HG03095 (cell line): ENCODE measurements at regions not wholly inside any gene's neighbourhood (a gene's known extent, or its start where the extent isn't known, plus 50 kb on each side); places are given as distances from the start of the nearest gene placed in this dataset.

ENCODE experiments used
- ATAC-seq: cut with Tn5 transposase; IDR thresholded peaks from one replicate; pipeline ENCODE4 v1.9.1; 2021; ENCODE audit warnings: moderate library complexity; ENCODE audit not compliant: unreplicated experiment

DNA sequence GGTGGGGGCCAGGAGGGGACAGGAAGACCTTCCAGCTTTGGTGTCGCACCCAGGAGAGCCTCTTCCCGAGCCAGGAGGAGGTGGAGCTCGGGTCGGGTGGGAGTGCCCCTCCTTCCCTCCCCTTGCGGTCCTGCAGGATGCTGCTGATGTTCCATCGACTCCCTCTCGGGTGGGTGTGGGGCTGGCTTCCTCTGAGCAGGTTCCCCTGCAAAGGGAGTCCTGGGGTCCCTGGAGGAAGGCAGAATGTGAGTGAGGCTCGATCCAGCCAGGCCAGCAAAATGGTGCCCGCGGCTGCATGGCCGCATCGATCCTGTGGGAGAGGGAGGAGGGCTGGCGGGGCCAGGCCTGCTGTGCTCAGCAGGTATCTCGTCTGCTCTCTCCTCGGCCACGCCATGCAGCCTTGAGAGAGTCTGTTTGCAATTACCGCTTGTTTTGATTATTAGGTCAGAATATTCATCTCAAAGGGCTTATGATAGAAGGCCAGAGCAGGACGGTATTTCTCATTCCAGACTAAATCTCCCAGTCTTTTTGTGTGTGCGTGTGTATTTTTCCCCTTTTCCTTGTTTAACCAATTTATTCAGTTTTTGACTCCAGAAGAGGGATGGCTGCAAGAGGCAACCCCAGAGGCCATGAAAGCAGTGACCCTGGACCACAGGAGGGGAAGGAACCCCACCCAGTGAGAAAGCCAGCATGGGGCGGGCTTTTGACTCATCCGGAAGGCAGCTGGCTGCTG is 137.3 kb upstream of the ZMIZ1 start:
- ATAC-seq, result no peak

DNA sequence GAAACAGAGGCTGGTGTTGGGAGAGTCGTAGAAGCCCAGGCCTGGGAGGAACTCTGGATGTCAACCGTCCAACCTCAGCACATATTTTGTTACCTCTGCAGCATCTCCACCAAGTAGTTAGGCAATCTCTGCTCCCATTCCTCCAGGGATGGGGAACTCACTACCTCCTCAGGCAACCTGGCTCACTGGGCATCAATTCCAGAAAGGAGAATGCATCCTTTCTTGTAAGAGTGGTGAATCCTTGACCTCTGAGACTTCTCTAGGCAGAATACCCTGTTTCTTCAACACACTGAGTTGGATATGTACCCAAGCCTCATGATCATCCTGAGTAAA is 136.7 kb upstream of the ZMIZ1 start:
- ATAC-seq, result no peak

DNA sequence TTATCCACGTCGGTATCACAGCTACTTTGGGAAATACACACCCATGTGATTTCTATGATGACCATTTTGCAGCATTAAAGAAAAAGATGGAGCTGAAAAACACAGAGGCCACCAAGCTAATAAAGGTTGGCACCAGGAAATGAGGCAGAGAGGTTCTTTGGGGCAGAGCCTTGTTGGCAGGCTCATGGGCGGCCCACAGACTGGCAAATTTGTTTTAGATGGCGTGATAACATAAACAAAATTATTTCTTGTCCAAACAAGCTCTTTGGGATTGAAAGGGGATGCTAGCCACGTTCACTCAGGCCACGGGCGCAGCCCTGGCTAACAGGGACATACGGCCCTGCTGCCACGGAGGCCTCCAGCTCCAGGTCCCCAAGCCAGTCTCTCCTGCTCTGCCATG is 135.9 kb upstream of the ZMIZ1 start:
- no peak for ATAC-seq

DNA sequence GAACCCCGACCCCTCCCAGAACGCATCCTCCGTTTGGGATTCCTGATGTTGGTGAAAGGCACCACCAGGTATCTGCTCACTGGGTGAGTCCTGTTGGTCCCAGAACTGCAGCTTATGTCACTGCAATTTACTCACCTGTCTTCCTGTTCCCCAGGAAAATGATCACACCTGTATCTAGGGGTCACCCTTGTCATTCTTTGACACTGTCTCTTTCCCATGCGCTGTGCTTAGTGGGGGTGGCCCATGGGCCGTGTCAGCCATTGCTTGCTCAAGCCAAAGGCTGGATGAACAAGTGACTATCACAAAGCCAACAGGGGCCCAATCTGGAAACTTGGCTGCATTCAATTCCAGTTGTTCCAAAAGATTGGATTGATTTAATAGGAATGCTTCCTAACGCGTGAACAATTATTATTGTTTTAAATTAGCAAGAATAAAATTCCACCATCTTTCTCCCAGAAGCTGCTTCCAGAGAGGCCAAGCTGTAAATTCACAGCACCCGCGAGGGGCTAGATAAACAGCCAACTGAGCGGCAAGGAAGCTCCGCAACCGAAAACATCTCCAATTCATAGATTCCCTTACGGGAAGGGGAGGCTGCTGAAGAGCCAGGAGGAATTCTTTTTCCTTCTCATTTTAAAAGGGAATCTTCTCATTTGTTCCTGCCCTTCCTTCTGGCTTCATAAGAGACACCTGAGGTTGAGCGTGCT is 134.8 kb upstream of the ZMIZ1 start:
- no peak for ATAC-seq

DNA sequence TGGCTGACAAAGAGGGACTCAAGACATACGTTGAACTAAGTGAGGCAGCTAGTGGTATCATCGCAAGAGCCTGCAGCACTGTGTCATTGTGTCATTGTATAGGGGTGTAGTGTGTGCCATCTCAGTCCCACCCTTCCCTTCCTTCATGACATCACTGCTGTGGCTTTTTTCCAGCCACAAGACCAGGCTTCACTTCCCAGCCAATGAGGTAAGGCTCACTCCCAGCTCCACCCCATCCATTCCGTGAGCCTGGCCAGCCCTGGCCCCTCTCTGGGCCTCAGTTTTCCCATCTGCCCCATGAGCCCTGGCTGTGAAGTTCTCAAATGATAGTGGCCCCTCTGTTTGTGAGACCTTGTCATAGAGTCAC is 134.3 kb upstream of the ZMIZ1 start:
- no peak for ATAC-seq

DNA sequence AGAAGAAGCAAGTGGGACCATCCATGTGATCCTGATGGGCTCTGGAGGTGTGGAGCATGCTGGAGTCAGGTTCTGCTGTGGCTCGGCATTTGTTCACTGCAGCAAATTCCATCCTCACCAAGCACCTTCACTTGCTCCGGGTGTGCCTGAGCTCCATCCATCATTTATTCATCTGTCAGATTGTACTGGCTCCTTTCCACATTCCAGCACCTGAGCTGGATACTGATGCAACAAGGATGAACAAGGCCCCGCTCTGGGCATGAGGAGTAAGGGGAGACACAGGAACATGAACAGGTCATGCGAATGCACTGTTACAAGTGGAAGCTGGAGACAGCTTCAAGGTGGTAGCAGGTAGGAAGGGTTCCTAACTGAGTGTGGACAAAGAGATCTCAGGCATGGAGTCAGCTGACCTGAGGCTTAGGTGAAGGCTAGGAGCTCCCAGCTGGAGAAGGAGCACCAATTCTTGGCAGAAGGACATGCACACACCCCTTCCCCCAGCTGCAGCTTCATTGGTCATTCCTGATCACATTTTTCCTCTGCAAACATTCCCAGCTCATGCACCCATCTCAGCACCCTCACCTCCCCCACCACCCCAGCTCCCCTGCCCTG is 133.7 kb upstream of the ZMIZ1 start:
- ATAC-seq, result no peak

DNA sequence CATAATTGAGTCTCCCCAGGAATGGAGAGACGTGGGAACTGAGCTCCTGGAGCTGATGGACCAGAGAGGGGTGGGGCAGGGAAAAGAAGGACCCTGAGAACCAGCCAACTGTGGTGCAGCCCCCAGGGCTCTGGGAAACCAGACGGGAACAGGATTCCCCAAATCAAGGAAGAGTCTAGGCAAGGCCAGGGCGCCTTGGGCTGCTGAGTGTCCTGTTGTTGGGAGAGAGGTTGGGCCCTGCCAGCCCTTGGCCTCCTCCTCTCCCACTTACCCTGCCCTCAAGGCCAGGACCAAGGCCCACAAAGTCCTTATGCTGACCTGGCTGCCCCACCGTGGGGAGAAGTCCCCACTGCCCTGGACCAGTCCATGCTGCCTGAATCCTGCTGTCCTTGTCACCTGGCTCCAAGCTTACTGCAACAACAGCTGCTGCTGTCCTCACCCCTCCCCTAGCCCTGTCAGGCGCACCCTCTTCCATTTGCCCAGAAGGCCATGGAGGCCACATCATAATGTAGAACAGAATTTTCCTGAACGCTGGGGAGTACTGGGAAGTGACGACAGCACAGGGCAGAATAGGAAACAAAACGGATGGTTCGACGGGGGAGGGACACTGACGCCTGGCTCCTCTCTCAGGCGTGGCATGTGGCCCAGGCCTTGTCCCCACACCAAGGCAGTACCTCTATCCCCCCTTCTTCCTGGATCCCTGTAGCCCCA is 132.9 kb upstream of the ZMIZ1 start:
- no peak for ATAC-seq

DNA sequence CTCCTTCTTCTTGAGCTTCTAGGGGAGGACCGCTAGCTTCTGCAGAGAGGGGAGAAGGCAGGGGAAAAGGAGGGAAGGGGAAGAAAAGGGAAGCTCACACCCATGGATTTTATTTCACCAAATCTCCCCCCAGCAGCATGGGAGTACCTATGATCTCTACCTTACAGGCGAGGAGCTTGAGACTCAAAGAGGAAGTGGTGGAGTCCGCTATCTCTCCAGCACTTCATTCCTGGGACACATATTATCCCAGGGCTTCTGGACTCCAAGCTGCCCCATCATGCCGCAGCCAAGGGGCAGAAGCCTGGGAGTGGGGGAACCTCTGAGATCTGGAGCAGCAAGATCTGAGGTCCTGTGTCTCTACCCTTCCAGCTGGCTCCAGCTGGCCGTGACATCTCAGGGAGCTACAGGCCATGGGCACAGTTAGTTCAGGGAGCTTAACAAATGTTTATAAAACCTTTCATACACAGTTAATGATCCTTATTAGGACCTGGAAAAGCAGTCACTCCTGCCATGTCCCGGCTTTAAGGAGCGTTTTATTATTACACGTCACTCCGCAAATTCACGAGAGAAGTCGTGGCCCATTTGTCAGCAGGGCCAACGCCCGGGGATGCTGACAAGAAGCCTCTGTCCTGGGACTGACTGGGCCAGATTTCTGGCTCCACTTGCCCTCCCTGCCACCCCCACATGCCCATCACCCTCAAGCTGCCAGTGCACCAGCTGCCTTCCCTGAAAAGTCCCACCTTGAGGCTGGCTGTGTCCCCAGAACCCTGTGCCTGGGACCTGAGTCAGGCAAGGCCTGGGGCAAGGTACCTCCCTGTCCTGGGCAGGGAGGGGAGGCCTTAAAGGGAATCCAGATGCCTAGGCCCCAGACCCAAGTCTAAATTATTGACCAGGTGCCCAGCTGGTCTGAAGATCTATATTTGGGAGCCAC is 132.1 kb upstream of the ZMIZ1 start:
- ATAC-seq, result no peak

DNA sequence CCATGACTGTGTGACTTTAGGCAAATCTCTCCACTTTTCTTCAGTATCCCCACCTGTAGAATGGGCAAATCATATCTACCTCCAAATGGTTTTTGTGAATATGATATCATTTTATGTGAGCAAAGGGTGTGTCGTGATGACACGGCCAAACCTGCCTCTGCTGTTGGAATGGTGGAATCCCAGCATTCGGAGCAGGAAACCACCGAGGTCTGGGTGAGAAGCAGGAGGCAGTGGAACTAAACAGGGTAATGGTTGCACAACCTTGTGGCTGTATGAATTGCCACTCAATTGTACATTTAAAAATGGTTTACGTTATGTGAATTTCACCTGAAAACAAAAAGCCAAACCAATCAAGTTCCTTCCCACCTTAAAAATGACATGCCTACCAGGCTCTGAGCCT is 131.4 kb upstream of the ZMIZ1 start:
- ATAC-seq, result no peak

DNA sequence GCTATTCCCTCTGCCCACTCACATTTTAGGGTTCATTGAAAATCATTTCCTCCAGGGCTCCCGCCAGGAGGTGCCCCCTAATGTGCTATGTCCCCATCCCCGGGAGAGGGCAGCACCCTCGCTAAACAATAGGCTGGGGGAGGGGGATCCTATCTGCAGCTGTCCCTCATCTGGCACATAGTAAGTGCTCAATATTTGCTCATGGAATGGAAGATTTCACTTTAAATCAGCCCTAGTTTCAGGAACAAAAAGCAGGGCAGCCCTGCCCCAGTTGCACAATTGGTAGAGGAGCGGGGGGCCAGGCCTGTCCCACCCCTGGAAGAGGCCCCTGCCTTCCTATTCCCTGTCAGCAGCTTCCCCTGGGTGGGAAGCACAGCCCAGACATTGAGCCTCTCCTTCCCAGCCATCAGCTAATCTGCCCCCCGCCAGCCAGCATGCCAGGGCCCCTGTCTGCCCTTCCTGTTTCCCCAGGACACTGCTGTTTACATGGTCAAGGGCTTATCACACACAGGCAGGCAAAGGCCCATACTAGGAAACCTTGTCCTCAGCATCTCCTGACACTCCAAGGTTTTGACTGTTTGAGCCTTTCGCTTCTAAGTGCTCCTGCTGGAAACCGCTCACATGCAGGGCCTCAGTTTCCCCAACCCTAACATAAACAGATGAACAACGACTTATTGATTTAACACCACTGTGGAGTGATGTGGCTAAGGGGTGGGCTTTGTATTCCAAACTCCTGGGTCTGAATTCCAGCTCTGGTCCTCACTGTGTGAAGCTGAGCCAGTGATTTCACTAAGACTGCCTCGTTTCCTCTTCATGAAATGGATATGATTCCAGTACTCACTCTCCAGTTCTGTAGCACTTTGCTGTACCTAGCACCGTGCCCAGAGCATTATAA is 130.7 kb upstream of the ZMIZ1 start:
- no peak for ATAC-seq

DNA sequence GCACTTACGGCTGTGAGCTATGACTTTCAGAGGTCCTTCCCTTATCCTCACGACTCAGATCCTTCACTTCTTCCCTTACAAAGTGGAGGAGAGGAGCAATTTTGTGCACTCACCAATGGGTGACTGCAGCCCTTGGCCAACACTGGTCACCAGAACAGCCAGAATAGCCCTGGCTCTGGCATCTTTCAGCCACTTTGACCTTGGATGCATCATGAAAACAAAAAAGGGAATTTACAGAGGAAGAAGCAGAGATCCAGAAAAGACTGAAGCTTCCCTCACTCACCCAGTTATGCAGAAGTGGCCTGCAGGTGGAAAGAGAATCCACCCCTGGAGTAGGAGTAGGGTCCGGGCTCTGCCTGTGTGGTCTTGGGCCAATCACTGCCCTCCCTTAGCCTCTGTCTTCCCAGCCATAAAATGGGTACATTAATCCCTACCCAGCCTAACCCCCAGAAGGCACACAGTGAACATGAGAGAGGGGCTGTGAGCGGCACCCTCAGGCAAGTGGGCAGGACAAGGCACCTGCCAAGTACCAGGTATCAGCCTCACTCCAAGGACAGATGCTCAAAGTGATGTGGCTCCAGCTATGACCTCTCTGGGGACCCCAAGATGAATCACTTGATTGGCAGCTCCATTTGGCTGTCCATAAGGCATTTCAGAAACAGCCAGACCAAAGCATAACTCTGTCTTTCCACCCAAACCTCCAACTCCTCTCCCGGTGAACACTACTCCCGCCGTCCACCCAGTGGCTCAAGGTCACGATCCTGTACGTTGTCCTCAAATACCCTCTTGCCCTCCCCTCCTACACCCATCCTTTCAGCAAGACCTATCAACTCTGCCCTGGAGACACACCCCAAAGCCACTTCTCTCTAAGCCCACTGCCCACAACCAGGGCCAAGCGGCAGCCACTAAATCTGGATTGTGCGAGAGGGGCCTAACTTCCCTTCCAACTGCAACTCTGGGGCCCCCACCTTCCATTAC is 129.8 kb upstream of the ZMIZ1 start:
- no peak for ATAC-seq

DNA sequence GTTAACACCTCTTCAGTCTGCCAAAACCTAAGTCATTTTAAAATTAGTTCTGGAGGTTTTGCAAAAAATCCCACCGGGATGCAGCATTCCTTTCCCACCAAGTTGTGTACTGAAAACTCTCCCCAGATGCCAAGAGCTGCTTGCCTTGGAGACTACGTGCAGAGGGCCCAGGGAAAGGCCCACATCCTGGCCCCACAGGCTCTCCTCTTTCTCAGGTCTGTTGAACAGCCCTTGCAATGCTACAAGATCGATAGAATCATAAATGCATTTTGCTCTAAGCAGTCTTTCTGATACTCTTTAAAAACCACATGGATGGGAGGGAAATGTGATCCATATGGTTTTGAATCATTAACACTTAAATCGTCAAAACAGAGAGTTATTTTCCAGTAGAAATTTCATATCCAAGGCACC is 126.7 kb upstream of the ZMIZ1 start:
- no peak for ATAC-seq

DNA sequence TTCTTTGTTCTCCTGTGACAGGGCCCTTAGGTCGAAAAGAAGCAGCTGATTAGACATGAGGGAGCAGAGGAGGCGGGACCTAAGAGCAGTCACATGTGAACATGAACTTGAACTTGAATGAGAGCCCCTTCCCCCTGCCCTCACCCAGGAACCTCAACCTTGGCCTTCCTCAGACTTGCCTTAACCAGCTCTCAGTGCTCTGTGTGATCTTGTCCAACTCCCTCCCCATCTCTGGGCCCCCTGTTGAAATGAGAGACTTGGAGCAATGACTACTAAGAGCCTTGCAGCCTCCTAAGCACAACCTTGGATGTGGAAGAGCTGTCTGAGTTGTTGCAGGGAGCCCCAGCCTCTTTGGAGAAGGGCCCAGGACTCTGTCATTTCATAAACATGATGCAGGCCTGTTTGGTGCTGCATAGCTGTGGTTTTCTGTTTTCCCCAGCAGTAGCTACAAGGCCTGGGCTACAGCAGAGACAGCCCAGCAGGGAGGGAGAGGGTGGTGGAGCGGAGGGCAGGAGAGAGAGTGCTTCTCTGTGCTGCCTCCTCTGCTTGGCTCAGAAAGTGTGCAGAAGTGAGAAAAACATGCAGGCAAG is 123.9 kb upstream of the ZMIZ1 start:
- ATAC-seq, result no peak

DNA sequence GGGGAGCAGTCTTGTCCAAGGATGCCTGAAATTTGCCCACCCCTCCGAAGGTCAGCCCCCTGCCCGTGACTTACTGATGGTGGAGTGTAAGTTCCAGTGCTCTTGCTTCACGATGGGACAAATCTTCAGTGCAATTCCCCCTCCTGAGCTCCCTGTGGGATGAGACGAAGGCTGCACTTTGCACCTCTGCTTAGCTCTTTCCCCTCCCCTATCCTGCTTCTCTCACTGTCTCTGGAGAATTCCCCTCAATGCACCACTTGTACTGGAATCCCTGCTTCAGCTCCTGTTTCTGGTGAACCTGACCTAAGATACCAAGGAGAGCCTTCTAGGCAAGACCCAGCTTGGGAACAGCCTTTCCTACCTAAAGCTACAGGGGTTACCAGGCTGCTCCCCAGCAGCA is 122.9 kb upstream of the ZMIZ1 start:
- ATAC-seq, result no peak

DNA sequence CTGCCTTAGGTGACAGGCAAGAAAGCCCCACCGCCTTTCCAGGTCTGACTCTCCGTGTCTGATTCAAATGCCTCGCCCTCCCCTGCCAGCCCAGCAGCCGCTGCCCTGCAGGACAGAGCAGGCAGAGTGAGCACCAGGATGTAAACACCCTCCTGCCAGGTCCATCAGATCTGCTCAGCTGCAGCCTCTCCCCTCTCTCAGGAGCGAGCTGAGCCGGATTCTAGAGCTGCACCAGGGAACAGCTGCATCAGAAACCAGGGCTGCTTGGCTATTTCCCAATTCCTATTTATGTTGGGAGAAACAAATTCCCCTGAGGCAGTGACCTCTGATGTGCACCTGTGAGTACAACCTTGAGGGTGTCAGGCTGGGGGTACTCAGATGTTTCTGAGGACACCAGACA is 121.5 kb upstream of the ZMIZ1 start:
- no peak for ATAC-seq

DNA sequence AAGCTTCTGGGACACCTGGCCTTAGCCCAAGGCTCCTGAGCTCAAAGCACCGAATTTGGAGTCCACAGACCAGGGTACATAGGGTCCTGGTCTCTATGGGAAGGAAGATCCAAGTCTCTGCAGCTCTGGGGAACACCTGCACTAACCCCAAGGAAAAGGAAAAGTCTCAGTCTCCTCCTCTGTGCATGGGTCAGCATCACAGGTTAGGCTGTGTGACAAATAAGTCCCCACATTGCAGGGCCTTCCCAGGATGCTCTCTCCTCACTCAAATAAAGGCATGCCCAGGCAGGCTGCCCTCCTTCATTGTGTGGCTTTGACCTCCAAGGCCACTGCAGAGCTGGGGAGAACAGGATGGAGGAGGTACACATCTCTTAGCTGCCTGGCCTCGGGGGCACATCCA is 121.0 kb upstream of the ZMIZ1 start:
- no peak for ATAC-seq

DNA sequence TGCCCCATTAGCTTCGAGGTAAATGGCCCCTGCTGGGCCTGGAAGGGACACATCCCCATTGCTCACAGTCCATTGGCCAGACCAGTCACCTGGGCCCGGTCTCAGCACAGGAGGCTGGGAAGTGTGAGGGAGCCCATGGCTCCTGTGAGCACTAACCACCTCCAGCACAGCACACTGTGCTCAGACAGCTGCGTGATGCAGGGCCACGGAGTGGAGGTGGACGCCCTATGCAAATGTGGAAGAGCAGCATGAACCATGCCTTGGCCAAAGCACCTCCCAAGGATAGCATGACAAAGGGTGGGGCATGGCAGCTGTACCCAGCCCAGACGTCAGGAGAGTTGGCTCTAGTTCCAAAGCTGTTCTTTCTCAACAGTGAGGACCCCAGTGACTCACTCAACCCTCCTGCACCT is 120.1 kb upstream of the ZMIZ1 start:
- no peak for ATAC-seq
